HCT116 (cell line): ENCODE measurements at regions not wholly inside any gene's neighbourhood (a gene's known extent, or its start where the extent isn't known, plus 50 kb on each side); places are given as distances from the start of the nearest gene placed in this dataset.

Experiments used
- ATAC-seq: fragments of 200-7000 bp; cut with Tn5 transposase; 2 replicates; pipeline ENCODE4 v1.9.1; 2020; ENCODE audit warnings: mild to moderate bottlenecking, moderate library complexity
- BruUV-seq: library from RNA; stranded (reverse); fragments of 400-500 nt; replicated peaks from 2 replicates; lab custom pipeline; 2021; lab: Mats Ljungman, UMichigan
- CTCF ChIA-PET: fragments of 300-600 bp; sonication (Branson Sonifier 250); formaldehyde crosslinking; loops from one replicate; lab custom pipeline; 2021; ENCODE audit warnings: antibody characterized with exemption; lab: Charles Lee
- POLR2A ChIA-PET: fragments of 300-600, 350-600 bp; sonication (Branson Sonifier 250); formaldehyde crosslinking; loops from one replicate; lab custom pipeline; 2021; ENCODE audit warnings: antibody characterized with exemption; lab: Charles Lee
- RAD21 ChIA-PET, 2 experiments: fragments of 300-600 bp; sonication (Branson Sonifier 250); formaldehyde crosslinking; loops; one replicate each; lab custom pipeline; 2023; ENCODE audit warnings: low total read pairs in 2 of 2; ENCODE audit not compliant: uncharacterized antibody in 2 of 2, unreplicated experiment in 2 of 2, low non-redundant PET in 1 of 2; lab: Charles Lee
- DNase-seq: peaks from one replicate; pipeline ENCODE4 v3.0.0-alpha.2; 2010; ENCODE audit warnings: low read depth, low spot score
- H2AFZ ChIP-seq: fragments of 200-600 bp; shearing (Covaris generic), sonication (generic); 2 replicates; pipeline ENCODE4 v1.6.1; 2017; ENCODE audit warnings: low read depth, mixed run types, mixed read lengths, antibody characterized with exemption, low read length; ENCODE audit not compliant: poor library complexity, severe bottlenecking
- H3K27ac ChIP-seq: 2 replicates; pipeline ENCODE4 v1.5.1; 2012; ENCODE audit warnings: low read depth, low read length
- H3K27me3 ChIP-seq: fragments of 200-600 bp; sonication (generic); 2 replicates; pipeline ENCODE4 v1.6.1; 2016; ENCODE audit warnings: mixed run types, low read length, mixed read lengths; ENCODE audit not compliant: insufficient read depth
- H3K36me3 ChIP-seq, 2 experiments: fragments of 200-500 bp in 1 of 2; fragments of 200-600 bp in 1 of 2; sonication (Bioruptor generic) in 1 of 2; sonication (generic) in 1 of 2; 2 replicates each; pipeline versions ENCODE4 v1.5.1 to v1.6.1; 2014 to 2016; ENCODE audit warnings: low read length in 2 of 2, inconsistent platforms in 1 of 2, mixed read lengths in 1 of 2, mixed run types in 1 of 2; ENCODE audit not compliant: insufficient read depth in 2 of 2, control insufficient read depth in 1 of 2
- H3K4me1 ChIP-seq, 2 experiments: fragments of 200-600 bp in 1 of 2; sonication (generic) in 1 of 2; 2 replicates each; pipeline versions ENCODE4 v1.5.1 to v1.6.1; 2012 to 2017; ENCODE audit warnings: low read length in 2 of 2, inconsistent platforms in 1 of 2, mild to moderate bottlenecking in 1 of 2, mixed read lengths in 1 of 2, mixed run types in 1 of 2, moderate library complexity in 1 of 2; ENCODE audit not compliant: insufficient read depth in 2 of 2, control insufficient read depth in 1 of 2
- H3K4me2 ChIP-seq: fragments of 200-600 bp; sonication (generic); 2 replicates; pipeline ENCODE4 v1.6.1; 2017; ENCODE audit warnings: mixed run types, low read length, mixed read lengths
- H3K4me3 ChIP-seq, 2 experiments: fragments of 200-600 bp in 1 of 2; sonication (generic) in 1 of 2; replicated peaks in 1 of 2; 2 replicates each; pipeline ENCODE4 v1.5.1; 2011 to 2016; ENCODE audit warnings: low read length in 2 of 2, control low read depth in 1 of 2, low read depth in 1 of 2, mild to moderate bottlenecking in 1 of 2, mixed read lengths in 1 of 2, mixed run types in 1 of 2
- H3K79me2 ChIP-seq: fragments of 200-600 bp; sonication (generic); 2 replicates; pipeline ENCODE4 v1.6.1; 2017; ENCODE audit warnings: mild to moderate bottlenecking, mixed run types, low read length, moderate library complexity, mixed read lengths; ENCODE audit not compliant: insufficient read depth
- H3K9ac ChIP-seq: fragments of 200-600 bp; sonication (generic); 2 replicates; pipeline ENCODE4 v1.6.1; 2016; ENCODE audit warnings: low read length, mixed read lengths
- H3K9me2 ChIP-seq: fragments of 200-600 bp; sonication (generic), shearing (Covaris generic); 2 replicates; pipeline ENCODE4 v1.6.1; 2017; ENCODE audit warnings: mixed run types, mild to moderate bottlenecking, moderate library complexity; ENCODE audit not compliant: insufficient read depth
- H3K9me3 ChIP-seq, 2 experiments: fragments of 200-500 bp in 1 of 2; fragments of 200-600 bp in 1 of 2; sonication (Bioruptor generic) in 1 of 2; sonication (generic) in 1 of 2; 2 replicates each; pipeline ENCODE4 v1.6.1; 2014 to 2017; ENCODE audit warnings: low read length in 2 of 2, mixed read lengths in 2 of 2, inconsistent platforms in 1 of 2, low read depth in 1 of 2, mild to moderate bottlenecking in 1 of 2, mixed run types in 1 of 2, moderate library complexity in 1 of 2; ENCODE audit not compliant: control insufficient read depth in 1 of 2, insufficient read depth in 1 of 2
- H4K20me1 ChIP-seq: fragments of 200-600 bp; sonication (generic), shearing (Covaris generic); 2 replicates; pipeline ENCODE4 v1.6.1; 2017; ENCODE audit warnings: mixed run types, mild to moderate bottlenecking, moderate library complexity; ENCODE audit not compliant: insufficient read depth
- ATF3 ChIP-seq: IDR thresholded peaks from 2 replicates; pipeline ENCODE4 v1.6.1; 2012
- CEBPB ChIP-seq: IDR thresholded peaks from 2 replicates; pipeline ENCODE4 v1.6.1; 2012; ENCODE audit warnings: low read depth
- EGR1 ChIP-seq: IDR thresholded peaks from 2 replicates; pipeline ENCODE4 v1.6.1; 2012; ENCODE audit warnings: low read depth
- EZH2 ChIP-seq: fragments of 200-600 bp; sonication (generic); IDR thresholded peaks from 2 replicates; pipeline ENCODE4 v1.6.1; 2017; ENCODE audit warnings: antibody characterized with exemption, mixed run types
- EZH2phosphoT487 ChIP-seq: fragments of 200-600 bp; IDR thresholded peaks from 2 replicates; pipeline ENCODE4 v1.6.1; 2018; ENCODE audit warnings: antibody characterized with exemption, borderline replicate concordance
- FOSL1 ChIP-seq: IDR thresholded peaks from 2 replicates; pipeline ENCODE4 v1.6.1; 2012; ENCODE audit warnings: low read depth
- JUND ChIP-seq: IDR thresholded peaks from 2 replicates; pipeline ENCODE4 v1.6.1; 2012
- POLR2A ChIP-seq: IDR thresholded peaks from 2 replicates; pipeline ENCODE4 v1.7.0; 2011; ENCODE audit warnings: borderline replicate concordance; ENCODE audit not compliant: insufficient read depth, insufficient read length; ENCODE audit errors: extremely low read depth
- POLR2AphosphoS5 ChIP-seq: IDR thresholded peaks from 2 replicates; pipeline ENCODE4 v1.6.1; 2011; ENCODE audit warnings: mild to moderate bottlenecking, low read depth, low read length, moderate library complexity
- RAD21 ChIP-seq: IDR thresholded peaks from 2 replicates; pipeline ENCODE4 v1.6.1; 2012; ENCODE audit warnings: low read depth, mild to moderate bottlenecking
- REST ChIP-seq: IDR thresholded peaks from 2 replicates; pipeline ENCODE4 v1.6.1; 2012; ENCODE audit warnings: low read depth
- SIN3A ChIP-seq: IDR thresholded peaks from 2 replicates; pipeline ENCODE4 v1.6.1; 2012; ENCODE audit warnings: low read depth
- SP1 ChIP-seq: IDR thresholded peaks from 2 replicates; pipeline ENCODE4 v1.6.1; 2012; ENCODE audit warnings: low read depth
- TCF7L2 ChIP-seq: IDR thresholded peaks from 2 replicates; pipeline ENCODE4 v1.7.0; 2011; ENCODE audit warnings: borderline replicate concordance, inconsistent platforms; ENCODE audit not compliant: insufficient read depth, insufficient read length; ENCODE audit errors: extremely low read depth
- YY1 ChIP-seq: IDR thresholded peaks from 2 replicates; pipeline ENCODE4 v1.6.1; 2011; ENCODE audit warnings: low read length, low read depth, moderate library complexity, mild to moderate bottlenecking; ENCODE audit not compliant: insufficient replicate concordance; ENCODE audit errors: extremely low read depth
- ZFX ChIP-seq: fragments of 450-650 bp; IDR thresholded peaks from 2 replicates; pipeline ENCODE4 v1.6.1; 2017
- ZNF274 ChIP-seq: fragments of 200-500 bp; sonication (Bioruptor generic); IDR thresholded peaks from 2 replicates; pipeline ENCODE4 v1.6.1; 2014; ENCODE audit warnings: mild to moderate bottlenecking, low read depth, low read length, inconsistent platforms
- intact Hi-C: fragments of 100-400 bp; cut with micrococcal nuclease; formaldehyde crosslinking; loops from 2 replicates; pipeline ENCODE4 v1.10.0; 2022
- TF ChIP-seq, protein P1 (sequence below), 3 experiments: fragments of 200-600 bp in 1 of 3; sonication (generic) in 1 of 3; IDR thresholded peaks in 2 of 3; conservative IDR thresholded peaks in 1 of 3; 2 replicates each; pipeline ENCODE4 v1.5.1; 2012 to 2017; ENCODE audit warnings: low read depth in 2 of 3, low read length in 2 of 3, antibody characterized with exemption in 1 of 3, borderline replicate concordance in 1 of 3, control low read depth in 1 of 3, mild to moderate bottlenecking in 1 of 3, mixed read lengths in 1 of 3, mixed run types in 1 of 3, moderate library complexity in 1 of 3; ENCODE audit not compliant: insufficient read depth in 1 of 3
- TF ChIP-seq, protein P2 (sequence below): IDR thresholded peaks from 2 replicates; pipeline ENCODE4 v1.6.1; 2011; ENCODE audit warnings: mild to moderate bottlenecking, low read length, moderate library complexity; ENCODE audit not compliant: insufficient replicate concordance; ENCODE audit errors: extremely low read depth
- TF ChIP-seq, protein P3 (sequence below): IDR thresholded peaks from 2 replicates; pipeline ENCODE4 v1.6.1; 2012

DNA sequence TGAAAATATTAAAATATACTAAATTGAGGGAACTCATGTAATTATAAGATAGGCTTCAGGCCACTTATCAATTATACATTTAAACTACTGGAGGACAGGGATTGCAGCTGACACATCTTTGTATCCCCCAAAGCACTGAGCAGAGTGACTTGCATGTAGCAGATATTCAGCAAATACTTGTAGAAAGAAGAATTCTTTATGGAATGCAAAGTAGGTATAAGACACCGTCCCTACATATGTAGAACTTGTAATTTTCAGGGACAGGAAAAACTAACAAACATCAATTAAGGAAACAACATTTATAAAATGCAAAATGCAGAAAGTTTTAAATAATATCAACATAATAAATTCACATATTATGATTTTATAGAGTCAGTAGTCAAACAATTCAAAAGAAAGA, 719.2 kb downstream of the OLFM4 start:
- ChIA-PET CTCF (no interaction called here), POLR2A (no interaction called here), RAD21 (no interaction called here)
- Histone ChIP-seq H3K4me2 (no peak overlapping the region), H3K9ac (no peak overlapping the region), H2AFZ (no peak overlapping the region), H3K79me2 (no peaks in the 10 kb centered on the region), H3K27ac (no peak overlapping the region), H3K4me1 (no peaks in the 10 kb centered on the region), H4K20me1 (no peaks in the 10 kb centered on the region), H3K36me3 (no peaks in the 10 kb centered on the region), H3K4me3 (no peak overlapping the region), H3K9me3 (peaks cover 13 to 17% of the 10 kb centered on the region in 2 experiments; a peak in 3 of 4 replicates), H3K9me2 (no peaks in the 10 kb centered on the region), H3K27me3 (no peaks in the 10 kb centered on the region)
- no peak for DNase-seq
- intact Hi-C loops, result no loop called here
- TF ChIP-seq EZH2phosphoT487 (no peak), ZFX (no peak), REST (no peak), JUND (no peak), ATF3 (no peak), SP1 (no peak), YY1 (no peak), POLR2AphosphoS5 (no peak), RAD21 (no peak), TCF7L2 (no peak), POLR2A (no peak), FOSL1 (no peak), SIN3A (no peak), ZNF274 (no peak), CEBPB (no peak), EGR1 (no peak), EZH2 (no peak)
- TF ChIP-seq, protein P1, sequence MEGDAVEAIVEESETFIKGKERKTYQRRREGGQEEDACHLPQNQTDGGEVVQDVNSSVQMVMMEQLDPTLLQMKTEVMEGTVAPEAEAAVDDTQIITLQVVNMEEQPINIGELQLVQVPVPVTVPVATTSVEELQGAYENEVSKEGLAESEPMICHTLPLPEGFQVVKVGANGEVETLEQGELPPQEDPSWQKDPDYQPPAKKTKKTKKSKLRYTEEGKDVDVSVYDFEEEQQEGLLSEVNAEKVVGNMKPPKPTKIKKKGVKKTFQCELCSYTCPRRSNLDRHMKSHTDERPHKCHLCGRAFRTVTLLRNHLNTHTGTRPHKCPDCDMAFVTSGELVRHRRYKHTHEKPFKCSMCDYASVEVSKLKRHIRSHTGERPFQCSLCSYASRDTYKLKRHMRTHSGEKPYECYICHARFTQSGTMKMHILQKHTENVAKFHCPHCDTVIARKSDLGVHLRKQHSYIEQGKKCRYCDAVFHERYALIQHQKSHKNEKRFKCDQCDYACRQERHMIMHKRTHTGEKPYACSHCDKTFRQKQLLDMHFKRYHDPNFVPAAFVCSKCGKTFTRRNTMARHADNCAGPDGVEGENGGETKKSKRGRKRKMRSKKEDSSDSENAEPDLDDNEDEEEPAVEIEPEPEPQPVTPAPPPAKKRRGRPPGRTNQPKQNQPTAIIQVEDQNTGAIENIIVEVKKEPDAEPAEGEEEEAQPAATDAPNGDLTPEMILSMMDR (IDR thresholded peaks at IDR 0.05 in 2 of 3, conservative IDR thresholded peaks at IDR 0.05 in 1 of 3; ENCODE audit: borderline replicate concordance in 1 of 3, insufficient read depth in 1 of 3, low read depth in 2 of 3, low read length in 2 of 3), result no peak
- TF ChIP-seq, protein P2, sequence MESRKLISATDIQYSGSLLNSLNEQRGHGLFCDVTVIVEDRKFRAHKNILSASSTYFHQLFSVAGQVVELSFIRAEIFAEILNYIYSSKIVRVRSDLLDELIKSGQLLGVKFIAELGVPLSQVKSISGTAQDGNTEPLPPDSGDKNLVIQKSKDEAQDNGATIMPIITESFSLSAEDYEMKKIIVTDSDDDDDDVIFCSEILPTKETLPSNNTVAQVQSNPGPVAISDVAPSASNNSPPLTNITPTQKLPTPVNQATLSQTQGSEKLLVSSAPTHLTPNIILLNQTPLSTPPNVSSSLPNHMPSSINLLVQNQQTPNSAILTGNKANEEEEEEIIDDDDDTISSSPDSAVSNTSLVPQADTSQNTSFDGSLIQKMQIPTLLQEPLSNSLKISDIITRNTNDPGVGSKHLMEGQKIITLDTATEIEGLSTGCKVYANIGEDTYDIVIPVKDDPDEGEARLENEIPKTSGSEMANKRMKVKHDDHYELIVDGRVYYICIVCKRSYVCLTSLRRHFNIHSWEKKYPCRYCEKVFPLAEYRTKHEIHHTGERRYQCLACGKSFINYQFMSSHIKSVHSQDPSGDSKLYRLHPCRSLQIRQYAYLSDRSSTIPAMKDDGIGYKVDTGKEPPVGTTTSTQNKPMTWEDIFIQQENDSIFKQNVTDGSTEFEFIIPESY, result no peak
- TF ChIP-seq, protein P3, sequence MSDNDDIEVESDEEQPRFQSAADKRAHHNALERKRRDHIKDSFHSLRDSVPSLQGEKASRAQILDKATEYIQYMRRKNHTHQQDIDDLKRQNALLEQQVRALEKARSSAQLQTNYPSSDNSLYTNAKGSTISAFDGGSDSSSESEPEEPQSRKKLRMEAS, result no peak
- no TSS peak for BruUV-seq
- no peak for ATAC-seq
